ENCODE measurements at regions not wholly inside any gene's neighbourhood (a gene's known extent, or its start where the extent isn't known, plus 50 kb on each side); places are given as distances from the start of the nearest gene placed in this dataset.

- DNase-seq, result no peak
Measured at GRCh38 chr10:78923647-78924318, 145.0 kb upstream of the ZMIZ1 start.

GRCh38 chr10:78924319-78925003, 144.3 kb upstream of the ZMIZ1 start:
- DNase-seq, result no peak

- DNase-seq, result no peak
Measured at GRCh38 chr10:78925275-78925674, 143.5 kb upstream of the ZMIZ1 start.

GRCh38 chr10:78925800-78926319, 142.9 kb upstream of the ZMIZ1 start:
- DNase-seq, result peak; percentile 75

GRCh38 chr10:78927257-78927995, 141.3 kb upstream of the ZMIZ1 start:
- DNase-seq, result no peak

GRCh38 chr10:78928330-78928729, 140.4 kb upstream of the ZMIZ1 start:
- DNase-seq, result no peak

GRCh38 chr10:78929541-78929940, 139.2 kb upstream of the ZMIZ1 start:
- no peak for DNase-seq

GRCh38 chr10:78931321-78932053, 137.3 kb upstream of the ZMIZ1 start:
- peak; percentile 83 for DNase-seq

- DNase-seq, result no peak
Measured at GRCh38 chr10:78932054-78932386, 136.7 kb upstream of the ZMIZ1 start.

- no peak for DNase-seq
Measured at GRCh38 chr10:78932861-78933260, 135.9 kb upstream of the ZMIZ1 start.

GRCh38 chr10:78933828-78934531, 134.8 kb upstream of the ZMIZ1 start:
- DNase-seq, result no peak

GRCh38 chr10:78934532-78934898, 134.3 kb upstream of the ZMIZ1 start:
- DNase-seq, result no peak

- DNase-seq, result no peak
Measured at GRCh38 chr10:78934994-78935602, 133.7 kb upstream of the ZMIZ1 start.

- DNase-seq, result no peak
Measured at GRCh38 chr10:78935697-78936407, 132.9 kb upstream of the ZMIZ1 start.

GRCh38 chr10:78936412-78937342, 132.1 kb upstream of the ZMIZ1 start:
- no peak for DNase-seq

- no peak for DNase-seq
Measured at GRCh38 chr10:78937393-78937792, 131.4 kb upstream of the ZMIZ1 start.

- DNase-seq, result no peak
Measured at GRCh38 chr10:78937800-78938694, 130.7 kb upstream of the ZMIZ1 start.

- DNase-seq, result no peak
Measured at GRCh38 chr10:78938695-78939672, 129.8 kb upstream of the ZMIZ1 start.

Measured in amniotic stem cell (primary cell).